Central memory CD8-positive, alpha-beta T cell (primary cell): ENCODE measurements at regions not wholly inside any gene's neighbourhood (a gene's known extent, or its start where the extent isn't known, plus 50 kb on each side); places are given as distances from the start of the nearest gene placed in this dataset.

Source experiments
- ATAC-seq: fragments of 150-1000 bp; cut with Tn5 transposase; replicated peaks from 2 replicates; pipeline ENCODE4 v1.10.0; 2022; ENCODE audit warnings: mild to moderate bottlenecking, moderate FRiP score, moderate number of reproducible peaks; ENCODE audit not compliant: poor library complexity, severe bottlenecking; ENCODE audit errors: extremely low read depth
- DNase-seq, 2 donors: peaks; one replicate each; pipeline ENCODE4 v3.0.0; 2021; ENCODE audit warnings: low spot score in 2 of 2
- H3K27ac Mint-ChIP-seq: one replicate; pipeline ENCODE4 v1.8.0; 2022; ENCODE audit warnings: low read depth, mild to moderate bottlenecking, moderate library complexity, mixed read lengths
- H3K27me3 Mint-ChIP-seq: one replicate; pipeline ENCODE4 v1.8.0; 2022; ENCODE audit warnings: mixed read lengths
- H3K36me3 Mint-ChIP-seq: one replicate; pipeline ENCODE4 v1.8.0; 2022; ENCODE audit warnings: mild to moderate bottlenecking, moderate library complexity, mixed read lengths; ENCODE audit not compliant: insufficient read depth
- H3K4me1 Mint-ChIP-seq: one replicate; pipeline ENCODE4 v1.8.0; 2022; ENCODE audit warnings: mixed read lengths
- H3K4me3 Mint-ChIP-seq: one replicate; pipeline ENCODE4 v1.8.0; 2022; ENCODE audit warnings: mild to moderate bottlenecking, moderate library complexity, mixed read lengths
- H3K9me3 Mint-ChIP-seq: one replicate; pipeline ENCODE4 v1.8.0; 2022; ENCODE audit warnings: mixed read lengths

GRCh38 chr7:112708236-112708635, 82.0 kb downstream of the TMEM168 start:
- H3K9me3 Mint-ChIP-seq = no peaks in the 10 kb centered on the region
- H3K36me3 Mint-ChIP-seq = peaks cover 2% of the 10 kb centered on the region
- DNase-seq (no peak), ATAC-seq (no peak)
- no peak overlapping the region for H3K27ac Mint-ChIP-seq
- H3K4me3 Mint-ChIP-seq = no peak overlapping the region
- peaks cover 41% of the 10 kb centered on the region for H3K27me3 Mint-ChIP-seq
- H3K4me1 Mint-ChIP-seq = no peaks in the 10 kb centered on the region
